Activated CD8-positive, alpha-beta T cell treated with anti-CD3 and anti-CD28 coated beads, Interleukin-2, amount 10 ng/mL, durations not matched to agents 7 days and 5 days (primary cell): ENCODE measurements at regions not wholly inside any gene's neighbourhood (a gene's known extent, or its start where the extent isn't known, plus 50 kb on each side); places are given as distances from the start of the nearest gene placed in this dataset.

ENCODE experiments used
- ATAC-seq: fragments of 150-1000 bp; cut with Tn5 transposase; one replicate; pipeline ENCODE4 v1.10.0; 2021; ENCODE audit warnings: moderate library complexity
- CTCF ChIA-PET: fragments of 350-600 bp; sonication (Branson Sonifier 250); formaldehyde crosslinking; loops from one replicate; lab custom pipeline; 2021; ENCODE audit warnings: antibody characterized with exemption; lab: Charles Lee
- POLR2A ChIA-PET: fragments of 350-600 bp; sonication (Branson Sonifier 250); formaldehyde crosslinking; loops from one replicate; lab custom pipeline; 2021; ENCODE audit warnings: antibody characterized with exemption; lab: Charles Lee
- DNase-seq: peaks from one replicate; pipeline ENCODE4 v3.0.0-alpha.2; 2020
- H3K27ac Mint-ChIP-seq: one replicate; pipeline ENCODE4 v1.8.0; 2021; ENCODE audit warnings: mild to moderate bottlenecking, mixed read lengths
- H3K27me3 Mint-ChIP-seq: one replicate; pipeline ENCODE4 v1.8.0; 2021; ENCODE audit warnings: low read depth, mixed read lengths
- H3K36me3 Mint-ChIP-seq: one replicate; pipeline ENCODE4 v1.8.0; 2021; ENCODE audit warnings: low read depth, mixed read lengths
- H3K4me1 Mint-ChIP-seq: one replicate; pipeline ENCODE4 v1.8.0; 2021; ENCODE audit warnings: low read depth, mixed read lengths
- H3K4me3 Mint-ChIP-seq: one replicate; pipeline ENCODE4 v1.8.0; 2021; ENCODE audit warnings: mild to moderate bottlenecking, mixed read lengths
- H3K9me3 Mint-ChIP-seq: one replicate; pipeline ENCODE4 v1.8.0; 2022; ENCODE audit warnings: mixed read lengths; ENCODE audit not compliant: insufficient read depth

- H3K36me3 Mint-ChIP-seq: no peaks in the 10 kb centered on the region
- CTCF ChIA-PET: no interaction called here
These were observed 590.4 kb downstream of the PDCD6IP start for GRCh38 chr3:34388830-34389229.

GRCh38 chr3:34394978-34395748 is 596.7 kb downstream of the PDCD6IP start:
- POLR2A ChIA-PET: no interaction called here
- H3K36me3 Mint-ChIP-seq: no peaks in the 10 kb centered on the region
- H3K27ac Mint-ChIP-seq: no peak overlapping the region
- no peak overlapping the region for H3K4me3 Mint-ChIP-seq
- no peaks in the 10 kb centered on the region for H3K27me3 Mint-ChIP-seq
- H3K4me1 Mint-ChIP-seq: no peaks in the 10 kb centered on the region
- H3K9me3 Mint-ChIP-seq: peaks cover 3% of the 10 kb centered on the region
- ATAC-seq: no peak
- no peak for DNase-seq
- CTCF ChIA-PET: no interaction called here

More at GRCh38 chr3:34388830-34389229, 590.4 kb downstream of the PDCD6IP start:
- ATAC-seq: no peak
- Mint-ChIP-seq H3K27ac (no peak overlapping the region), H3K4me1 (no peaks in the 10 kb centered on the region), H3K9me3 (peaks cover 3% of the 10 kb centered on the region), H3K27me3 (no peaks in the 10 kb centered on the region), H3K4me3 (no peak overlapping the region)
- POLR2A ChIA-PET: no interaction called here
- DNase-seq: no peak

GRCh38 chr3:34396288-34396687 is 597.9 kb downstream of the PDCD6IP start:
- ATAC-seq (no peak), DNase-seq (no peak)
- H3K4me1 Mint-ChIP-seq: no peaks in the 10 kb centered on the region
- no peak overlapping the region for H3K4me3 Mint-ChIP-seq
- no peak overlapping the region for H3K27ac Mint-ChIP-seq
- CTCF ChIA-PET: no interaction called here
- POLR2A ChIA-PET: no interaction called here
- H3K27me3 Mint-ChIP-seq: no peaks in the 10 kb centered on the region
- peaks cover 3% of the 10 kb centered on the region for H3K9me3 Mint-ChIP-seq
- no peaks in the 10 kb centered on the region for H3K36me3 Mint-ChIP-seq

- ChIA-PET POLR2A (no interaction called here), CTCF (no interaction called here)
- H3K36me3 Mint-ChIP-seq: no peaks in the 10 kb centered on the region
- H3K4me1 Mint-ChIP-seq: no peaks in the 10 kb centered on the region
- H3K9me3 Mint-ChIP-seq: peaks cover 6% of the 10 kb centered on the region
- no peaks in the 10 kb centered on the region for H3K27me3 Mint-ChIP-seq
- no peak for DNase-seq
- H3K4me3 Mint-ChIP-seq: no peak overlapping the region
- no peak for ATAC-seq
- H3K27ac Mint-ChIP-seq: no peak overlapping the region
These were observed 598.5 kb downstream of the PDCD6IP start for GRCh38 chr3:34396956-34397355.

- no peaks in the 10 kb centered on the region for H3K36me3 Mint-ChIP-seq
- peaks cover 10% of the 10 kb centered on the region for H3K9me3 Mint-ChIP-seq
- no peak overlapping the region for H3K4me3 Mint-ChIP-seq
- CTCF ChIA-PET: no interaction called here
- H3K4me1 Mint-ChIP-seq: no peaks in the 10 kb centered on the region
- POLR2A ChIA-PET: no interaction called here
- no peak overlapping the region for H3K27ac Mint-ChIP-seq
- ATAC-seq: no peak
- no peaks in the 10 kb centered on the region for H3K27me3 Mint-ChIP-seq
- DNase-seq: no peak
These were observed 601.0 kb downstream of the PDCD6IP start for GRCh38 chr3:34399401-34399800.

- POLR2A ChIA-PET: no interaction called here
- ATAC-seq: no peak
- H3K4me1 Mint-ChIP-seq: no peaks in the 10 kb centered on the region
- H3K36me3 Mint-ChIP-seq: no peaks in the 10 kb centered on the region
- no peaks in the 10 kb centered on the region for H3K27me3 Mint-ChIP-seq
- CTCF ChIA-PET: no interaction called here
- peaks cover 10% of the 10 kb centered on the region for H3K9me3 Mint-ChIP-seq
- no peak for DNase-seq
- no peak overlapping the region for H3K4me3 Mint-ChIP-seq
- no peak overlapping the region for H3K27ac Mint-ChIP-seq
These were observed 606.7 kb downstream of the PDCD6IP start for GRCh38 chr3:34405159-34405558.

- Mint-ChIP-seq H3K9me3 (peaks cover 5% of the 10 kb centered on the region), H3K27me3 (no peaks in the 10 kb centered on the region), H3K36me3 (no peaks in the 10 kb centered on the region), H3K4me1 (no peaks in the 10 kb centered on the region), H3K27ac (no peak overlapping the region), H3K4me3 (no peak overlapping the region)
- POLR2A ChIA-PET: no interaction called here
- no peak for DNase-seq
- ATAC-seq: no peak
- CTCF ChIA-PET: no interaction called here
These were observed 608.9 kb downstream of the PDCD6IP start for GRCh38 chr3:34407281-34407680.

GRCh38 chr3:34408088-34408487 is 609.7 kb downstream of the PDCD6IP start:
- ATAC-seq: no peak
- DNase-seq: no peak
- no peaks in the 10 kb centered on the region for H3K36me3 Mint-ChIP-seq
- ChIA-PET CTCF (no interaction called here), POLR2A (no interaction called here)
- H3K4me1 Mint-ChIP-seq: no peaks in the 10 kb centered on the region
- no peak overlapping the region for H3K27ac Mint-ChIP-seq
- H3K4me3 Mint-ChIP-seq: no peak overlapping the region
- H3K27me3 Mint-ChIP-seq: no peaks in the 10 kb centered on the region
- peaks cover 5% of the 10 kb centered on the region for H3K9me3 Mint-ChIP-seq

- DNase-seq (no peak), ATAC-seq (no peak)
- POLR2A ChIA-PET: no interaction called here
- Mint-ChIP-seq H3K27ac (no peak overlapping the region), H3K4me3 (no peak overlapping the region), H3K27me3 (no peaks in the 10 kb centered on the region), H3K9me3 (no peaks in the 10 kb centered on the region), H3K36me3 (no peaks in the 10 kb centered on the region), H3K4me1 (no peaks in the 10 kb centered on the region)
- CTCF ChIA-PET: no interaction called here
These were observed 613.2 kb downstream of the PDCD6IP start for GRCh38 chr3:34411596-34411995.

GRCh38 chr3:34419801-34420200 is 621.4 kb downstream of the PDCD6IP start:
- ATAC-seq (no peak), DNase-seq (no peak)
- Mint-ChIP-seq H3K36me3 (no peaks in the 10 kb centered on the region), H3K27ac (no peak overlapping the region), H3K4me1 (no peaks in the 10 kb centered on the region), H3K4me3 (no peak overlapping the region), H3K27me3 (no peaks in the 10 kb centered on the region), H3K9me3 (no peaks in the 10 kb centered on the region)
- ChIA-PET POLR2A (no interaction called here), CTCF (no interaction called here)

- H3K9me3 Mint-ChIP-seq: no peaks in the 10 kb centered on the region
- H3K4me1 Mint-ChIP-seq: no peaks in the 10 kb centered on the region
- no peak for ATAC-seq
- no peak overlapping the region for H3K27ac Mint-ChIP-seq
- POLR2A ChIA-PET: no interaction called here
- DNase-seq: no peak
- H3K36me3 Mint-ChIP-seq: no peaks in the 10 kb centered on the region
- no peak overlapping the region for H3K4me3 Mint-ChIP-seq
- H3K27me3 Mint-ChIP-seq: no peaks in the 10 kb centered on the region
- CTCF ChIA-PET: no interaction called here
These were observed 623.3 kb downstream of the PDCD6IP start for GRCh38 chr3:34421762-34422161.

GRCh38 chr3:34439796-34440195 is 641.4 kb downstream of the PDCD6IP start:
- CTCF ChIA-PET: no interaction called here
- POLR2A ChIA-PET: no interaction called here
- ATAC-seq (no peak), DNase-seq (no peak)
- Mint-ChIP-seq H3K36me3 (no peaks in the 10 kb centered on the region), H3K9me3 (peaks cover 12% of the 10 kb centered on the region), H3K27me3 (no peaks in the 10 kb centered on the region), H3K4me3 (no peak overlapping the region), H3K4me1 (no peaks in the 10 kb centered on the region), H3K27ac (no peak overlapping the region)

GRCh38 chr3:34444137-34444536 is 645.7 kb downstream of the PDCD6IP start:
- Mint-ChIP-seq H3K4me1 (no peaks in the 10 kb centered on the region), H3K27me3 (no peaks in the 10 kb centered on the region), H3K36me3 (no peaks in the 10 kb centered on the region), H3K9me3 (peaks cover 32% of the 10 kb centered on the region), H3K27ac (no peak overlapping the region), H3K4me3 (no peak overlapping the region)
- ATAC-seq (no peak), DNase-seq (no peak)
- ChIA-PET CTCF (no interaction called here), POLR2A (no interaction called here)
